Mesendoderm (in vitro differentiated cells): ENCODE measurements at regions not wholly inside any gene's neighbourhood (a gene's known extent, or its start where the extent isn't known, plus 50 kb on each side); places are given as distances from the start of the nearest gene placed in this dataset.

Experiments used
- DNase-seq: peaks from one replicate; pipeline ENCODE4 v3.0.0; 2013
- H2AK5ac ChIP-seq: 2 replicates; pipeline ENCODE4 v1.6.1; 2013; ENCODE audit warnings: low read length, inconsistent platforms
- H2BK120ac ChIP-seq: 2 replicates; pipeline ENCODE4 v1.6.1; 2013; ENCODE audit warnings: low read depth, mild to moderate bottlenecking, low read length, moderate library complexity, mixed read lengths
- H2BK15ac ChIP-seq: replicated peaks from 2 replicates; pipeline ENCODE4 v1.6.1; 2013; ENCODE audit warnings: low read depth, mild to moderate bottlenecking, moderate library complexity
- H2BK5ac ChIP-seq: 2 replicates; pipeline ENCODE4 v1.6.1; 2013; ENCODE audit warnings: low read length, inconsistent platforms
- H3K18ac ChIP-seq: 2 replicates; pipeline ENCODE4 v1.6.1; 2013; ENCODE audit warnings: mild to moderate bottlenecking, low read length, mixed read lengths
- H3K23ac ChIP-seq: one replicate; pipeline ENCODE4 v1.6.1; 2013; ENCODE audit warnings: low read length
- H3K27ac ChIP-seq: 2 replicates; pipeline ENCODE4 v1.5.1; 2013; ENCODE audit warnings: low read depth, mild to moderate bottlenecking, inconsistent platforms, low read length, moderate library complexity
- H3K27me3 ChIP-seq: 2 replicates; pipeline ENCODE4 v1.6.1; 2013; ENCODE audit warnings: low read length, control low read depth, mild to moderate bottlenecking, inconsistent platforms; ENCODE audit not compliant: insufficient read depth, poor library complexity
- H3K36me3 ChIP-seq: 2 replicates; pipeline ENCODE4 v1.6.1; 2013; ENCODE audit warnings: low read length, inconsistent platforms; ENCODE audit not compliant: control insufficient read depth, insufficient read depth
- H3K4ac ChIP-seq: one replicate; pipeline ENCODE4 v1.6.1; 2013; ENCODE audit warnings: low read depth, mild to moderate bottlenecking, low read length, moderate library complexity
- H3K4me1 ChIP-seq: 2 replicates; pipeline ENCODE4 v1.6.1; 2013; ENCODE audit warnings: low read depth, low read length, inconsistent platforms; ENCODE audit not compliant: control insufficient read depth
- H3K4me2 ChIP-seq: 2 replicates; pipeline ENCODE4 v1.6.1; 2013; ENCODE audit warnings: low read length
- H3K4me3 ChIP-seq: 2 replicates; pipeline ENCODE4 v1.5.1; 2013; ENCODE audit warnings: mild to moderate bottlenecking, low read length
- H3K56ac ChIP-seq: one replicate; pipeline ENCODE4 v1.6.1; 2013; ENCODE audit warnings: low read length
- H3K79me1 ChIP-seq: 2 replicates; pipeline ENCODE4 v1.6.1; 2013; ENCODE audit warnings: low read length, inconsistent platforms
- H3K79me2 ChIP-seq: 2 replicates; pipeline ENCODE4 v1.6.1; 2013; ENCODE audit warnings: mild to moderate bottlenecking, low read length; ENCODE audit not compliant: control insufficient read depth, insufficient read depth
- H3K9ac ChIP-seq: 2 replicates; pipeline ENCODE4 v1.6.1; 2013; ENCODE audit warnings: low read length, inconsistent platforms
- H4K5ac ChIP-seq: one replicate; pipeline ENCODE4 v1.6.1; 2013; ENCODE audit warnings: low read length
- H4K8ac ChIP-seq: one replicate; pipeline ENCODE4 v1.6.1; 2013; ENCODE audit warnings: low read depth, mild to moderate bottlenecking, control low read depth, low read length, moderate library complexity
- WGBS: extraction: QIAGEN DNeasy Blood & Tissue Kit; methylation state at CpG from one replicate; pipeline ENCODE4 v1.1.7; 2013; ENCODE audit warnings: low lambda C conversion rate, missing lambda C conversion rate; ENCODE audit not compliant: insufficient coverage; ENCODE audit errors: extremely low coverage; 5-methylcytosine and 5-hydroxymethylcytosine counted together

DNA sequence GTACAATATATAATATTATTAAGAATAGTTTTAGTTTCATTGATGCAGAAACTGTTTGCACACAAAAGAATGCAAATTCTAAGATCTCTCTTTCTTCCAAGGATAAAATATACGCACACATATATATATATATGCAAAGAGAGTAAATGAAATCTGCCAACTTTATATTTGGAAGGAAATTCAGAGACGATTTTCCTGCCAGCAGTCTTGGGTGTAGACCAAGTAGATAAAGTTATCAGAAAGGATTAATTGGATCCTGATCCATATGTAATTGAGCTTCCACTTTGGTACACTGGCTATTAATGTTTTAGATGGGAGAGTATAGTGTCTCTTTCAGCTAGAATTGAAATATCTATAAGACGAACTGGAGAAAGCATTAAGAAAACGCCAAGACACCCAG lies 295.4 kb upstream of the IL12A start:
- no peak overlapping the region for H2BK15ac ChIP-seq
- DNase-seq, result no peak
- no peak overlapping the region for H4K5ac ChIP-seq
- no peak overlapping the region for H3K4me3 ChIP-seq
- no peaks in the 10 kb centered on the region for H3K79me2 ChIP-seq
- H3K36me3 ChIP-seq, result no peaks in the 10 kb centered on the region
- no peak overlapping the region for H2BK120ac ChIP-seq
- H2BK5ac ChIP-seq, result no peak overlapping the region
- H3K18ac ChIP-seq, result no peak overlapping the region
- no peaks in the 10 kb centered on the region for H3K27me3 ChIP-seq
- no peaks in the 10 kb centered on the region for H3K4me1 ChIP-seq
- H3K4me2 ChIP-seq, result no peak overlapping the region
- no peak overlapping the region for H4K8ac ChIP-seq
- H3K27ac ChIP-seq, result no peak overlapping the region
- no peak overlapping the region for H3K4ac ChIP-seq
- no peak overlapping the region for H3K56ac ChIP-seq
- H3K23ac ChIP-seq, result no peak overlapping the region
- no peaks in the 10 kb centered on the region for H3K79me1 ChIP-seq
- WGBS, result no CpG with 5 or more reads among the region's 4 CpGs
- no peak overlapping the region for H2AK5ac ChIP-seq
- H3K9ac ChIP-seq, result no peak overlapping the region

DNA sequence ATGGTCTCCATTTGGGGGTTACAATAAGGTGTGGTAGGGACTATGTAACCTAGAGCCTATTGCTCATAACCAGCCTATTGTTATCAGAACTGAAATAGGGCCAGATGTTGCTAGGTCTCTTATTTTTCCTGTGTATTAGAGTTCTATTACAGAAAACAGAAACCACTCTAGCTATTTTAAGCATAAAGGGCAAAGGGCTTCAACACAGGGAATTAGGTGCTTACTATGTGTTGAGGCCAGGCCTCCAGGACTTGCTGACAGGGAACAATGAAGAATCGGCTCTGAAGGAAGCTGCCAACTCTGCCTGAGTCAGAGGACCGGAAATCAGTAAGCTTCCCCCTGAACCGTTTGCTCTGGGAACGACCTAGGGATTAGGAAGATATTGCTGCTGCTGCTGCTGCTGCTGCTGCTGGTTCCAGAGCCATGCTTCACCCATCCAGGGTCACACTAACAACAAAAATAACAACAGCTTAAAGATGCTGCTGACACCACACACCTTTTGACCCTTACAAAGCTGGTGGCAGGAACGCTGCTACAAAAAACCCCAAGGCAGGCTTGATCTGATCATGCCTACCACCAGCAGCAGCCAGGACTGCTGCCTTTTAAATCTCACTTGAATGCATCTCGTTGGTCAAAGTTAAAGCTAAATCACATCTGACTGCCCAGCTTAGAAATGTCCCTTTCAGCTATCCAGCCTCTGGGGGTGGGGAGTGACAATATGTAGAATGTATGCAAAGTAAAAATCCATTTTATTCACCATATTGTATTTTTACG lies 276.9 kb upstream of the IL12A start:
- DNase-seq, result peak; percentile 56
- Histone ChIP-seq H2BK5ac (no peak overlapping the region), H2BK120ac (no peak overlapping the region), H3K79me1 (no peaks in the 10 kb centered on the region), H3K4me1 (no peaks in the 10 kb centered on the region), H3K23ac (no peak overlapping the region), H3K4me3 (no peak overlapping the region), H3K4ac (no peak overlapping the region), H3K79me2 (no peaks in the 10 kb centered on the region), H4K5ac (no peak overlapping the region), H3K9ac (no peak overlapping the region), H2BK15ac (no peak overlapping the region), H2AK5ac (no peak overlapping the region), H3K36me3 (no peaks in the 10 kb centered on the region), H4K8ac (no peak overlapping the region), H3K27ac (no peak overlapping the region), H3K18ac (no peak overlapping the region), H3K56ac (no peak overlapping the region), H3K27me3 (no peaks in the 10 kb centered on the region), H3K4me2 (no peak overlapping the region)
- no CpG with 5 or more reads among the region's 7 CpGs for WGBS

DNA sequence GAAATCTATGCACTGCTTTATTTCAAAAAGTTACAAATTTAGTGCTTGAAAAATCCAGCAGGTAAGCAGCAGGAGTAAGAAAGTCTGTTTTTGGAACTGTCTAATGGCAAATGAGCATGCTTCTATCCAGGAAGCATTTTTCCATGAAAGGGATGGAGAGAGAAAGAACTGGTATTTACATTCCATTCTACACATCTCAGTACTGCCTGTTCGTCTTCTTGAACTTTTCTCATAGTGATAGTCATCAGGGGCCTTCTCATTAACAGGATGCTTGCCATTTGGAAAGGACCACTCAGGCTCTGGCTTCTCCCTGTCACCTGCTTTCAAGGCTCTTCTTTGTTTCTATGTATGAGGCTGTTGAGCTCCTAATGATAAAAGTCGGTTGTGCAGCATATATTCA lies 267.3 kb upstream of the IL12A start:
- H2AK5ac ChIP-seq, result no peak overlapping the region
- no peak overlapping the region for H2BK120ac ChIP-seq
- no peak overlapping the region for H3K4me3 ChIP-seq
- no peak overlapping the region for H3K9ac ChIP-seq
- no peak overlapping the region for H3K27ac ChIP-seq
- no peaks in the 10 kb centered on the region for H3K79me1 ChIP-seq
- no peak overlapping the region for H2BK5ac ChIP-seq
- no peak overlapping the region for H4K5ac ChIP-seq
- H3K4me1 ChIP-seq, result no peaks in the 10 kb centered on the region
- no peak overlapping the region for H4K8ac ChIP-seq
- H3K79me2 ChIP-seq, result no peaks in the 10 kb centered on the region
- no peaks in the 10 kb centered on the region for H3K36me3 ChIP-seq
- no peak overlapping the region for H3K18ac ChIP-seq
- no peaks in the 10 kb centered on the region for H3K27me3 ChIP-seq
- no peak overlapping the region for H3K4me2 ChIP-seq
- no peak overlapping the region for H3K4ac ChIP-seq
- H3K23ac ChIP-seq, result no peak overlapping the region
- no peak overlapping the region for H3K56ac ChIP-seq
- no peak overlapping the region for H2BK15ac ChIP-seq
- WGBS, result no CpG with 5 or more reads among the region's 2 CpGs
- DNase-seq, result no peak

DNA sequence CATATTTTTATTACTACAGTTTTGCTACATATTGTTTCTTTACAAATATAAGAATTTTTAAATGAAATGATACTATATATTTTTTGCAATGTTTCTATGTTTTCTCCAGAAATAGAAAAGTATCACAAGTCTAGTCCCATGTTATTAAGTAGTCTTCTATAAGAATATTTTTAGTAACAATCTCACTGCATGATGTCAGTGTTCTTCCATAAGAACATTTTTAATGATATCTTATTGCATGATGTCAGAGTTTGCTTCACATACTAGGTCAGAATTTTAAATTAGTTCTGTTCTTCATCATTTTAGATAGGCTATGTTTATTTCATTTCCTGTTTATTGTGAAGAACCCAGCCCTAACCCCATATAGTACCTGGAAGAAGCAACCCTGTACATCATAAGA lies 265.3 kb upstream of the IL12A start:
- no peaks in the 10 kb centered on the region for H3K27me3 ChIP-seq
- no peaks in the 10 kb centered on the region for H3K79me1 ChIP-seq
- H3K36me3 ChIP-seq, result no peaks in the 10 kb centered on the region
- no peaks in the 10 kb centered on the region for H3K79me2 ChIP-seq
- H3K9ac ChIP-seq, result no peak overlapping the region
- H3K4me3 ChIP-seq, result no peak overlapping the region
- H3K23ac ChIP-seq, result no peak overlapping the region
- no peak overlapping the region for H3K18ac ChIP-seq
- no peak overlapping the region for H4K8ac ChIP-seq
- no peak overlapping the region for H3K27ac ChIP-seq
- no peak overlapping the region for H3K4me2 ChIP-seq
- H2AK5ac ChIP-seq, result no peak overlapping the region
- no peak overlapping the region for H4K5ac ChIP-seq
- H3K4ac ChIP-seq, result no peak overlapping the region
- H2BK120ac ChIP-seq, result no peak overlapping the region
- H2BK15ac ChIP-seq, result no peak overlapping the region
- H3K4me1 ChIP-seq, result peaks cover 2% of the 10 kb centered on the region
- no peak for DNase-seq
- no peak overlapping the region for H3K56ac ChIP-seq
- no peak overlapping the region for H2BK5ac ChIP-seq

DNA sequence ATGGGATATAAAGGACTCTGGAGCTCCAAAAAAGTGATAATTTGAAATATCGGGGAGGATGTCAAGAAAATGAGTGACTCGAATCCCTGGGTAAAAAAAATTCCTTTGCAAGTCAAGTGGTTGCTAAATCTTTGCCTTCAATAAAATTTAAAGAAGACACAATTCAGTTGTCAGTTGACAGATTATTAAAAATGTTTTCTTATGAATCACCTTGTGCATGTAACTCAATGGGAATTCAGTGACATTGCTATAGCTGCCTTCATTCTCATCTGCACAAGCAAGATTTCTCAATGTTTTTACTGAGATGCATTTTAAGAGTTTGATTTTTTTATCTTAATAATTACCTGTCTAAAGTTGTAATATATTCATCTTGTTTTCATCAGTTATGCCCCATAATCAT lies 264.0 kb upstream of the IL12A start:
- H3K36me3 ChIP-seq, result no peaks in the 10 kb centered on the region
- no CpG with 5 or more reads among the region's 2 CpGs for whole genome bisulfite sequencing
- H3K18ac ChIP-seq, result no peak overlapping the region

More for the DNA sequence above, 264.0 kb upstream of the IL12A start:
- H3K56ac ChIP-seq, result no peak overlapping the region
- no peak overlapping the region for H3K4me2 ChIP-seq
- H2BK120ac ChIP-seq, result no peak overlapping the region
- H3K27ac ChIP-seq, result no peak overlapping the region
- H3K4me1 ChIP-seq, result peaks cover 4% of the 10 kb centered on the region
- no peaks in the 10 kb centered on the region for H3K27me3 ChIP-seq
- no peak overlapping the region for H3K23ac ChIP-seq
- H2BK5ac ChIP-seq, result no peak overlapping the region
- H3K79me1 ChIP-seq, result no peaks in the 10 kb centered on the region
- H3K4me3 ChIP-seq, result no peak overlapping the region
- no peak overlapping the region for H2AK5ac ChIP-seq
- H4K5ac ChIP-seq, result no peak overlapping the region
- no peak overlapping the region for H3K9ac ChIP-seq
- no peak overlapping the region for H2BK15ac ChIP-seq
- no peak for DNase-seq
- H4K8ac ChIP-seq, result no peak overlapping the region
- no peak overlapping the region for H3K4ac ChIP-seq
- H3K79me2 ChIP-seq, result no peaks in the 10 kb centered on the region
